Stomach (tissue), 8 donors: ENCODE measurements at regions not wholly inside any gene's neighbourhood (a gene's known extent, or its start where the extent isn't known, plus 50 kb on each side); places are given as distances from the start of the nearest gene placed in this dataset.

Source experiments
- DNase-seq, 2 donors: peaks; one replicate each; pipeline versions ENCODE4 v3.0.0 to v3.0.0-alpha.2; 2013 to 2019
- H3K27ac ChIP-seq, 5 donors: fragments of 200-600 bp in 4 of 5; sonication (generic) in 4 of 5; one replicate each; pipeline ENCODE4 v1.5.1; 2013 to 2019; ENCODE audit warnings: mild to moderate bottlenecking in 1 of 5, moderate library complexity in 1 of 5
- H3K27me3 ChIP-seq, 3 donors: fragments of 200-600 bp; sonication (generic); one replicate each; pipeline ENCODE4 v1.5.1; 2017 to 2019; ENCODE audit warnings: mixed run types in 1 of 3
- H3K36me3 ChIP-seq, 4 donors: fragments of 200-600 bp; sonication (generic); 1 replicate in 3 of 4; 2 replicates in 1 of 4; pipeline ENCODE4 v1.5.1; 2016 to 2019
- H3K4me1 ChIP-seq, 4 donors: fragments of 200-600 bp; sonication (generic); one replicate each; pipeline ENCODE4 v1.5.1; 2016 to 2019
- H3K4me3 ChIP-seq, 4 donors: fragments of 200-600 bp; sonication (generic) in 3 of 4; one replicate each; pipeline ENCODE4 v1.5.1; 2016 to 2019; ENCODE audit warnings: mild to moderate bottlenecking in 1 of 4
- H3K9me3 ChIP-seq, 4 donors: fragments of 200-600 bp; sonication (generic); one replicate each; pipeline ENCODE4 v1.5.1; 2016 to 2019
- EP300 ChIP-seq: sonication (generic); formaldehyde crosslinking; IDR thresholded peaks from one replicate; pipeline ENCODE4 v1.6.1; 2017; ENCODE audit warnings: antibody characterized with exemption
- POLR2A ChIP-seq, 4 donors: fragments of 450-650 bp; IDR thresholded peaks; one replicate each; pipeline ENCODE4 v1.6.1; 2016; ENCODE audit warnings: antibody characterized with exemption in 4 of 4, control low read depth in 2 of 4, mild to moderate bottlenecking in 1 of 4, moderate library complexity in 1 of 4
- POLR2AphosphoS5 ChIP-seq, 3 donors: sonication (generic); formaldehyde crosslinking; IDR thresholded peaks; one replicate each; pipeline ENCODE4 v1.6.1; 2016; ENCODE audit warnings: antibody characterized with exemption in 3 of 3
- WGBS, 5 donors: extraction: QIAGEN DNeasy Blood & Tissue Kit in 3 of 5; methylation state at CpG; one replicate each; pipeline versions ENCODE4 v1.1.5 to v1.1.7; 2013 to 2018; 5-methylcytosine and 5-hydroxymethylcytosine counted together
- intact Hi-C: fragments of 100-400 bp; cut with DNase I; formaldehyde crosslinking; loops from one replicate; pipeline ENCODE4 v1.15.1; 2023; ENCODE audit warnings: low total_unique reads
- TF ChIP-seq, protein P1 (sequence below), 7 experiments: fragments of 450-650 bp in 4 of 7; fragments of 200-600 bp in 3 of 7; sonication (generic) in 3 of 7; IDR thresholded peaks; one replicate each; pipeline ENCODE4 v1.5.1; 2016 to 2019; ENCODE audit warnings: antibody characterized with exemption in 7 of 7, control low read depth in 2 of 7, mild to moderate bottlenecking in 1 of 7
- donor health status: healthy with polysubstance abuse.
- donor health status: Bipolar disorder and iron deficiency.
- donor health status: healthy.

DNA sequence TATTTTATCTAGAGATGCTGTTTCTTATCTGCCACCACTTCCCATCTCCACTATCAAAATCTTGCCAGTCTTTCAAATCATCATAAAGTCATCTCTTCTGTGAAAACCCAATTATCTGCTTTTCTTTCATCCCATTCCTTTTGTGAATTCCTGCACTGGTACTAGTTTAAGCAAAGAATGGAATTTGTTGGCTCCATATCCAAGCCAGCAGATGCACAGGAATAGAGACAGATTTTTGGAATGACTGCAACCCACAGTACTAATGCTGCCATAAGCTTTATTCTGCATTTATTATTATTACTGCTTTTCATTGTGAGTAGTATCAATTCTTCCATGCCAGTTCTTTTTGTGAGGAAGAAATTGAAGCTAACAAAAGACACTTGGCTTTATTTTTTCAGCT is 616.7 kb downstream of the RAPGEF2 start:
- Histone ChIP-seq H3K27me3 (no peaks in the 10 kb centered on the region), H3K36me3 (no peaks in the 10 kb centered on the region), H3K27ac (no peak overlapping the region), H3K9me3 (peaks cover 0 to 3% (median 0%) of the 10 kb centered on the region in 4 donors), H3K4me1 (no peaks in the 10 kb centered on the region), H3K4me3 (no peak overlapping the region)
- no peak for DNase-seq
- intact Hi-C loops = no loop called here
- no peak for TF ChIP-seq POLR2A (IDR thresholded peaks at IDR 0.05)
- no peak for TF ChIP-seq POLR2AphosphoS5 (IDR thresholded peaks at IDR 0.05)
- TF ChIP-seq EP300 = no peak
- TF ChIP-seq, protein P1, sequence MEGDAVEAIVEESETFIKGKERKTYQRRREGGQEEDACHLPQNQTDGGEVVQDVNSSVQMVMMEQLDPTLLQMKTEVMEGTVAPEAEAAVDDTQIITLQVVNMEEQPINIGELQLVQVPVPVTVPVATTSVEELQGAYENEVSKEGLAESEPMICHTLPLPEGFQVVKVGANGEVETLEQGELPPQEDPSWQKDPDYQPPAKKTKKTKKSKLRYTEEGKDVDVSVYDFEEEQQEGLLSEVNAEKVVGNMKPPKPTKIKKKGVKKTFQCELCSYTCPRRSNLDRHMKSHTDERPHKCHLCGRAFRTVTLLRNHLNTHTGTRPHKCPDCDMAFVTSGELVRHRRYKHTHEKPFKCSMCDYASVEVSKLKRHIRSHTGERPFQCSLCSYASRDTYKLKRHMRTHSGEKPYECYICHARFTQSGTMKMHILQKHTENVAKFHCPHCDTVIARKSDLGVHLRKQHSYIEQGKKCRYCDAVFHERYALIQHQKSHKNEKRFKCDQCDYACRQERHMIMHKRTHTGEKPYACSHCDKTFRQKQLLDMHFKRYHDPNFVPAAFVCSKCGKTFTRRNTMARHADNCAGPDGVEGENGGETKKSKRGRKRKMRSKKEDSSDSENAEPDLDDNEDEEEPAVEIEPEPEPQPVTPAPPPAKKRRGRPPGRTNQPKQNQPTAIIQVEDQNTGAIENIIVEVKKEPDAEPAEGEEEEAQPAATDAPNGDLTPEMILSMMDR (IDR thresholded peaks at IDR 0.05) = no peak

DNA sequence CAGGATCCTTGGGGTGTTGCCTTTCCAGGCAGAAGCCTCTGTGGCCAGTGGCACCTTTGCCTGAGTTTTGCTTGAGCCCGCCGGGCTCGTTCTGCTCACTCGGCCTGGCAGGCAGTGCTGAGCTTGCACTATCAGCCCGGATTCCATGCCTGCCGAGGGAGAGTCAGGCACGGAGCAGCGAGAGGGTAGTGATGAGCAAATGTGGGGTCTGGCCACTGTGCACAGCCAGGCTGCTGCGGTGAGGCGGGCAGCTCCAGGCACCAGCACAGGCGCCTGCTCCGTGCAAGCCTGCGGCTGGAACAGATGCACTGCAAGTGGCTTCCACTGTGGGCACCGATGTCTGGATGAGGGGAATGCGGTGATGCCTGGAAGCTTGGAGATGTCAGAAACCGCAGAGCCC is 619.2 kb downstream of the RAPGEF2 start:
- TF ChIP-seq, protein P1 (IDR thresholded peaks at IDR 0.05) = no peak
- TF ChIP-seq POLR2AphosphoS5 (IDR thresholded peaks at IDR 0.05) (no peak), POLR2A (IDR thresholded peaks at IDR 0.05) (no peak), EP300 (no peak)
- Histone ChIP-seq H3K9me3 (no peaks in the 10 kb centered on the region), H3K36me3 (no peaks in the 10 kb centered on the region), H3K27me3 (no peaks in the 10 kb centered on the region), H3K4me3 (no peak overlapping the region), H3K27ac (no peak overlapping the region), H3K4me1 (no peaks in the 10 kb centered on the region)
- WGBS, 5 donors = 86 to 91% (median 87%) methylated on average over 16 of the region's 16 CpGs
- no peak for DNase-seq
- intact Hi-C loops = no loop called here

DNA sequence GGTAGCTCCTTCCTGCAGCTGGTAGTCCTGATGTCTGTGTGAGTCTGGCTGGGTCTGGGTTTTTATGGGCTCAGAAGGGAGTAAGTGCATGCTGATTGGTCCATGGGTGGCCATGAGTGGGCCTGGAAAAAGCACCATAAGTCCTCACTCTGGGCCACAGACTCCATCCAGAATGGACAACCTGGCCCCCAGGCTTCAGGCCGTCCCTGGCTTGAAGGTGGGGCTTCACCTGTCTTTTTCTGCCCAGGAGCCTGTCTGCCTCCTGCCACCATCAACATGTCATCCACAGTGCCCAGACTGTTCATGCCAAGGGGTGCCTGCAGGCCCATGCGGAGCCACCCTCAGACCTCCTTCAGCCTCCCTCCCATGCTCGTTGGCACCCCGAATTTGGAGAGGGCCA is 620.0 kb downstream of the RAPGEF2 start:
- Histone ChIP-seq H3K4me3 (no peak overlapping the region), H3K9me3 (no peaks in the 10 kb centered on the region), H3K4me1 (no peaks in the 10 kb centered on the region), H3K27ac (no peak overlapping the region), H3K36me3 (no peaks in the 10 kb centered on the region), H3K27me3 (no peaks in the 10 kb centered on the region)
- TF ChIP-seq POLR2A (IDR thresholded peaks at IDR 0.05) = no peak
- TF ChIP-seq, protein P1 (IDR thresholded peaks at IDR 0.05) = no peak
- no peak for TF ChIP-seq POLR2AphosphoS5 (IDR thresholded peaks at IDR 0.05)
- TF ChIP-seq EP300 = no peak
- intact Hi-C loops = no loop called here
- no peak for DNase-seq
- 55 to 90% (median 60%) methylated on average over 2 to 4 of the region's 4 CpGs for WGBS, 5 donors

DNA sequence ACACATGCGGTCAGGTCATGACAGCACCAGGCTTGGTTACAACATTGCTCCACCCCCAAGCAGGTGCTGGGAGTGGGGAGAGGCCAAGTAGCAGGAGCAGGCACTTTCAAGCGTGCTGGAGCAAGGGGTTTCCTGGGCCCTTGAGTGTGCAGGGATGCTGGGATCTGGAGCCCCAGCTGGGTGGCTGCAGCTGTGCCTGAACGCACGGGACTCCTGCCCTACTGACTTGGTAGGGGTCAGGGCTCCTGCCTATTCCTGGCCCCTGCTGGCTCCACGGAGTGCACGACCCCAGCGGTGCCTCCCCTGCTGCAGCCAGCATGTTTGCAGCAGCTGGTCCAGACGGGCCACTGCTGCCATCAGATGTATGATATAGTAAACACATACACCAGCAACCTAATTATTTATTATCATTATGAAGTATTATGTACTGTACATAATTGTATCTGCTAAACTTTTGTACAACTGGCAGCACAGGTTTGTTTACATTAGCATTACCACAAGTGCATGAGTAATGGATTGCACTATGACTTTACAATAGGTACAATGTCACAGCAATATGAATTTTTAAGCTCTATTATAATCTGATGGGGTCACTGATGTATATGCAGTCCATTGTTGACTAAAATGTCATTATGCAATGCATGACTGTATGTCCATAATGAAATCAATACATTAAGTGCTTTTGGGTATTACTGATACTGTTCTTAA is 620.6 kb downstream of the RAPGEF2 start:
- 54 to 65% (median 60%) methylated on average over 8 of the region's 8 CpGs for WGBS, 5 donors
- Histone ChIP-seq H3K4me3 (no peak overlapping the region), H3K9me3 (no peaks in the 10 kb centered on the region), H3K27me3 (no peaks in the 10 kb centered on the region), H3K27ac (no peak overlapping the region), H3K36me3 (no peaks in the 10 kb centered on the region), H3K4me1 (no peaks in the 10 kb centered on the region)
- no peak for DNase-seq
- TF ChIP-seq POLR2A (IDR thresholded peaks at IDR 0.05) = no peak
- TF ChIP-seq POLR2AphosphoS5 (IDR thresholded peaks at IDR 0.05) = no peak
- TF ChIP-seq EP300 = no peak
- TF ChIP-seq, protein P1 (IDR thresholded peaks at IDR 0.05) = no peak
- intact Hi-C loops = no loop called here
